Heart left ventricle (tissue), 16 donors: ENCODE measurements at regions not wholly inside any gene's neighbourhood (a gene's known extent, or its start where the extent isn't known, plus 50 kb on each side); places are given as distances from the start of the nearest gene placed in this dataset.
A peak's percentile ranks its signal among the peaks of the same experiment; 100 is the strongest.

ENCODE experiments used
- ATAC-seq, 4 donors: fragments of 200-7000 bp; cut with Tn5 transposase; one replicate each; pipeline ENCODE4 v1.9.1; 2020 to 2022; ENCODE audit warnings: moderate library complexity in 4 of 4, mild to moderate bottlenecking in 3 of 4, moderate number of reproducible peaks in 1 of 4
- DNase-seq, 5 donors: peaks; one replicate each; pipeline ENCODE4 v3.0.0-alpha.2; 2020
- H3K27ac ChIP-seq, 12 donors: fragments of 200-600 bp; sonication (generic) in 4 of 12; one replicate each; pipeline versions ENCODE4 v1.5.0 to v1.8.0; 2016 to 2022; ENCODE audit warnings: mild to moderate bottlenecking in 2 of 12
- H3K27me3 ChIP-seq, 9 donors: fragments of 200-600 bp; sonication (generic) in 2 of 9; one replicate each; pipeline versions ENCODE4 v1.5.1 to v1.8.0; 2016 to 2022; ENCODE audit warnings: mild to moderate bottlenecking in 3 of 9
- H3K36me3 ChIP-seq, 9 donors: fragments of 200-600 bp; sonication (generic) in 2 of 9; one replicate each; pipeline versions ENCODE4 v1.5.0 to v1.8.0; 2018 to 2022; ENCODE audit warnings: mild to moderate bottlenecking in 2 of 9
- H3K4me1 ChIP-seq, 12 donors: fragments of 200-600 bp; sonication (generic) in 4 of 12; one replicate each; pipeline versions ENCODE4 v1.5.0 to v1.8.0; 2016 to 2022; ENCODE audit warnings: mild to moderate bottlenecking in 3 of 12
- H3K4me3 ChIP-seq, 12 donors: fragments of 200-600 bp; sonication (generic) in 4 of 12; one replicate each; pipeline versions ENCODE4 v1.5.0 to v1.8.0; 2017 to 2022; ENCODE audit warnings: mild to moderate bottlenecking in 9 of 12, moderate library complexity in 4 of 12
- H3K9me3 ChIP-seq, 12 donors: fragments of 200-600 bp; sonication (generic) in 4 of 12; one replicate each; pipeline versions ENCODE4 v1.5.0 to v1.8.0; 2016 to 2022; ENCODE audit warnings: mild to moderate bottlenecking in 1 of 12
- POLR2A ChIP-seq, 2 donors: fragments of 450-650 bp; IDR thresholded peaks; one replicate each; pipeline ENCODE4 v1.6.1; 2017; ENCODE audit warnings: antibody characterized with exemption in 2 of 2, mild to moderate bottlenecking in 2 of 2, moderate library complexity in 2 of 2
- WGBS, 4 donors: extraction: QIAGEN DNeasy Blood & Tissue Kit in 2 of 4; methylation state at CpG; one replicate each; pipeline versions ENCODE4 v1.1.5 to v1.1.7; 2013 to 2018; 5-methylcytosine and 5-hydroxymethylcytosine counted together
- intact Hi-C, 10 donors: fragments of 100-400 bp; cut with DNase I; formaldehyde crosslinking; loops; one replicate each; pipeline versions ENCODE4 v1.11.1 to v1.14.2; 2022
- TF ChIP-seq, protein P1 (sequence below), 12 donors: fragments of 200-600 bp; sonication (generic) in 4 of 12; IDR thresholded peaks; one replicate each; pipeline versions ENCODE4 v1.5.0 to v1.8.0; 2018 to 2022; ENCODE audit warnings: antibody characterized with exemption in 12 of 12, mild to moderate bottlenecking in 5 of 12
- donor health status: ischemic (EF 13 %, LVEDD 7.1; RV severe dilation, severe dysfunction).
- donor health status: healthy with polysubstance abuse.
- donor health status: DM: no; HTN: yes; CAD: no.
- donor health status: DM: no; HTN: no; CAD: no.
- donor health status: ischemic (EF 25% LVEDD 6.9; RV normal size, moderate dysfunction).
- donor health status: ischemic (EF 25% LVEDD 5.7; RV mildly dilated, moderate dysfunction).
- donor health status: healthy.
- donor health status: DM: yes; HTN: yes; CAD: no.
- donor health status: ischemic (EF 35%, LVEDD 5.7; RV mildly dilated, moderate dysfunction).
- donor health status: nonischemic (EF 11% LVEDD 7.7; RV severe dilation, severe dysfunction).
- donor health status: DM: yes; HTN: yes; CAD: no.
- donor health status: PGD.
- donor health status: ischemic (EF 29% LVEDD 5.4; RV normal size, mild dysfunction).
- donor health status: nonischemic (EF 23%, LVEDD 6.1; RV moderate dilation, normal function).

GRCh38 chr2:107385921-107386320 lies 440.8 kb upstream of the RGPD4 start:
- Histone ChIP-seq H3K36me3 (no peaks in the 10 kb centered on the region), H3K4me1 (no peaks in the 10 kb centered on the region), H3K27ac (no peak overlapping the region), H3K4me3 (no peak overlapping the region), H3K9me3 (no peaks in the 10 kb centered on the region), H3K27me3 (no peaks in the 10 kb centered on the region)
- 73 to 82% (median 81%) methylated on average over 1 of the region's 1 CpG for WGBS, 4 donors
- intact Hi-C loops, result no loop called here
- DNase-seq (no peak), ATAC-seq (no peak)
- TF ChIP-seq, protein P1, sequence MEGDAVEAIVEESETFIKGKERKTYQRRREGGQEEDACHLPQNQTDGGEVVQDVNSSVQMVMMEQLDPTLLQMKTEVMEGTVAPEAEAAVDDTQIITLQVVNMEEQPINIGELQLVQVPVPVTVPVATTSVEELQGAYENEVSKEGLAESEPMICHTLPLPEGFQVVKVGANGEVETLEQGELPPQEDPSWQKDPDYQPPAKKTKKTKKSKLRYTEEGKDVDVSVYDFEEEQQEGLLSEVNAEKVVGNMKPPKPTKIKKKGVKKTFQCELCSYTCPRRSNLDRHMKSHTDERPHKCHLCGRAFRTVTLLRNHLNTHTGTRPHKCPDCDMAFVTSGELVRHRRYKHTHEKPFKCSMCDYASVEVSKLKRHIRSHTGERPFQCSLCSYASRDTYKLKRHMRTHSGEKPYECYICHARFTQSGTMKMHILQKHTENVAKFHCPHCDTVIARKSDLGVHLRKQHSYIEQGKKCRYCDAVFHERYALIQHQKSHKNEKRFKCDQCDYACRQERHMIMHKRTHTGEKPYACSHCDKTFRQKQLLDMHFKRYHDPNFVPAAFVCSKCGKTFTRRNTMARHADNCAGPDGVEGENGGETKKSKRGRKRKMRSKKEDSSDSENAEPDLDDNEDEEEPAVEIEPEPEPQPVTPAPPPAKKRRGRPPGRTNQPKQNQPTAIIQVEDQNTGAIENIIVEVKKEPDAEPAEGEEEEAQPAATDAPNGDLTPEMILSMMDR (IDR thresholded peaks at IDR 0.05), result no peak
- TF ChIP-seq POLR2A (IDR thresholded peaks at IDR 0.05), result no peak

- Histone ChIP-seq H3K27ac (no peak overlapping the region), H3K9me3 (no peaks in the 10 kb centered on the region), H3K4me3 (no peak overlapping the region), H3K36me3 (no peaks in the 10 kb centered on the region), H3K4me1 (no peaks in the 10 kb centered on the region), H3K27me3 (no peaks in the 10 kb centered on the region)
- 93 to 96% (median 96%) methylated on average over 17 to 32 of the region's 32 CpGs for WGBS, 4 donors
- DNase-seq (peak in 1 of 5 donors; percentile 45), ATAC-seq (no peak)
- TF ChIP-seq, protein P1 (IDR thresholded peaks at IDR 0.05), result no peak
- no peak for TF ChIP-seq POLR2A (IDR thresholded peaks at IDR 0.05)
- intact Hi-C loops, result no loop called here
Measured at GRCh38 chr2:107392241-107392704, 434.4 kb upstream of the RGPD4 start.

DNA sequence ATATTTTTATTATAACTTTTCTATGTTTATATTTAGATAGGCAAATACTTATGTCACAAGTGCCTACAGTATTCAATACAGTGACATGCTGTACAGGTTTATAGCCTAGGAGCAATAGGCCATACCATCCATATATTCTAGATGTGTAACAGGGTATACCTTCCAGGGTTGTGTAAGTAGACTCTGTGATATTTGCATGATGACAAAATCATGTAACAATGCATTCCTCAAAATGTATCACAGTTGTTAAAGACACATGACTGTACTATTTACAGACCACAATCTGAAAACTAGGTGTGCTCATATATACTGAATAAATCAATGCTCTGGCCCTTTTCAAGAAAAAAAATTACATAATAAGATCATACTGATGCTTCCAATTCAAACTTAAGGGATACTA lies 433.2 kb upstream of the RGPD4 start:
- no peak overlapping the region for H3K4me3 ChIP-seq
- H3K27ac ChIP-seq, result no peak overlapping the region
- no peaks in the 10 kb centered on the region for H3K9me3 ChIP-seq
- H3K4me1 ChIP-seq, result no peaks in the 10 kb centered on the region
- H3K27me3 ChIP-seq, result no peaks in the 10 kb centered on the region
- ATAC-seq (no peak), DNase-seq (no peak)
- H3K36me3 ChIP-seq, result no peaks in the 10 kb centered on the region
- TF ChIP-seq POLR2A (IDR thresholded peaks at IDR 0.05), result no peak
- TF ChIP-seq, protein P1 (IDR thresholded peaks at IDR 0.05), result no peak
- intact Hi-C loops, result no loop called here

- no peaks in the 10 kb centered on the region for H3K9me3 ChIP-seq
- TF ChIP-seq, protein P1 (IDR thresholded peaks at IDR 0.05), result no peak
- TF ChIP-seq POLR2A (IDR thresholded peaks at IDR 0.05), result no peak
- DNase-seq (no peak), ATAC-seq (no peak)
- WGBS, 4 donors, result 89 to 98% (median 92%) methylated on average over 1 of the region's 1 CpG
- H3K4me3 ChIP-seq, result no peak overlapping the region
- no peaks in the 10 kb centered on the region for H3K4me1 ChIP-seq
- H3K36me3 ChIP-seq, result no peaks in the 10 kb centered on the region
- H3K27ac ChIP-seq, result no peak overlapping the region
- H3K27me3 ChIP-seq, result no peaks in the 10 kb centered on the region
- intact Hi-C loops, result no loop called here
Measured at GRCh38 chr2:107398683-107399082, 428.0 kb upstream of the RGPD4 start.
